HG03565 (cell line): ENCODE measurements at regions not wholly inside any gene's neighbourhood (a gene's known extent, or its start where the extent isn't known, plus 50 kb on each side); places are given as distances from the start of the nearest gene placed in this dataset.

Experiments
- ATAC-seq: cut with Tn5 transposase; IDR thresholded peaks from one replicate; pipeline ENCODE4 v1.9.1; 2021; ENCODE audit warnings: mild to moderate bottlenecking, moderate library complexity; ENCODE audit not compliant: unreplicated experiment

DNA sequence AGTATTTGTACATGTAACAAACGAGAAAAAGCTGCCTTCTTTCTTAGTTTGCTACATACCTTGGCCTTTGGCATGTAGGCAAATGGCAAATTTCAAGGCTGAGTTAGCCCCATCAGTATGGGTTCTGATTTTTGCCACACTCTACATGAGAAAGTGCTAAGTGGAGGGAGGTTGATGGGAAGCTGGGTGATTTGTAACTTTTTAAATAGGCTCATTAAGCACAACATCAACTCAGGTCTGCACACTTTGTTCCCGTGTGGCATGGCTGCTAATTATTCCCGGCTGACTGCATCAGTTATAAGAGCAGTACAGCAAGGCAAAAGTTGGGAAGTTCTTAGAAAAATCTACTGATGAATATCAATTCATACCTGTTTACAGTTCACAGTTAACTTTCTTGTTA, 172.8 kb upstream of the MAP3K7 start:
- ATAC-seq = no peak

DNA sequence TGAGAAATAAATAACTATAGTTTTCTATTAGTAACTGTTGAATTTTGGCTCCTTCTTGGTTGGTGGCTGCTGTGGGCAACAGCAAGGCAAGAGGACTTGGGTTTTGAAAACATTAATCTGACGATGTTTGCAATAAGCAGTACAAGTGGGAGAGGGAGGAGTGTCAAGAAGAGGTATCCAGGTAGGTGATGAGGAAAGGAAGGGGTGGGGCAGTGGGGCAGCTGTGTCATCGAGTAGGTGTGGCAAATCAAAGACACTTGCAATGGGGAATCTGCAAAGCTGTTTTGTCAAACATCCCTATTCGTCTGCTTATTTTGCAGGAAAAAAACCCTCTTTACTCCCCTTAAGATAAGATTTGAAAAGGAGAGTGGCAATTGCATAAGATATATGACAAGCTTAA, 171.9 kb upstream of the MAP3K7 start:
- ATAC-seq = no peak

DNA sequence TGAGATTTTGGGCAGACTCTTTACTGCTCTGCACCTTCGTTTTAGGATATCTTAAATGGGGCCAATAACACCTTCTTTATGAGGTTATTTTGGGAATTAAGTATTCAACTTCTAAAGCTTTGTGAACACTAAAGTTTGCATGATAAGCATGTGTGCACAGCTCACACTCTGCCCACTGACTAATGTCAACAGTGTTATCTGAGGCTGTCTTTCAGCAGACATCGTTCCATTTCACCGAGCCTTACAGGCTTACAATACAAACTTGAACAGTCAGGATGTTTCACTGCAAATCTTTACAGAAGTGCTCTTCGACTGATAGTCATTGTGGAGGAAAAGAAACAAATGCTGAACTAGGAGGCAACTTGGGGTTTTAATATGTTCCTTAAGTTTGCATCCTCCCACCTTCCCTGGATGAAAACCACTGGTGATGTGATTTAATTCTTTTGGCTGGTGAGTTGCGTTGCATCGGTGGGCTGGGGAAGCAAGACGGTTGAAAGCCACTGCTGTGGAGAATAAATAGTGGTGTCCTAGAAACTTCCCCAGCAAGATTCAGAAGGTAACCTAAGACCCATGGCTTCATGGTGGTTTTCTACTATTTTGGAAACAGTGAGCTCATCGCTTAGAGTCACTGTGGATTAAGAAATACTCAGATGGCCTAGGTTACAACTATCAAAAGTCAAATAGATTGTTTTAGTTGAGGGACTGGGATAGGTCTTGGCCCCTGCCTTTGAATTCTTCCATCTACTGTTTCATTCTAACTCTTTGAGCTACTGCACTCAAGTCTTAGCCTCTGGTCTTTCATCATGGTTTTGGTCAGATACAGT, 167.2 kb upstream of the MAP3K7 start:
- no peak for ATAC-seq

DNA sequence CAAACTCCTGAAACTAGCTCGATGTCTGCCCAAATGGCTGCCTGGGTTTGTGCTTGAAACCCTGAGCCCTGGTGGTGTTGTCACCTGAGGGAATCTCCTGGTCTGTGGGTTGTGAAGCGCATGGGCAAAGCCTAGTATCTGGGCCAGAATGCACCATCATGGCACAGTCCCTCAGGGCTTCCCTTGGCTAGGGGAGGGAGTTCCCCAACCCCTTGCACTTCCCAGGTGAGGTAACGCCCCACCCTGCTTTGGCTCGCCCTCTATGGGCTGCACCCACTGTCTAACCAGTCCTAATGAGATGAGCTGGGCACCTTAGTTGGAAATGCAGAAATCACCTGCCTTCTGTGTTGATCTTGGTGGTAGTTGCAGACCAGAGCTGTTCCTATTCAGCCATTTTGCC, 152.9 kb upstream of the MAP3K7 start:
- ATAC-seq = no peak

- ATAC-seq = no peak
Observed at GRCh38 chr6:90739339-90739738, 152.5 kb upstream of the MAP3K7 start.

GRCh38 chr6:90730151-90730673, 143.3 kb upstream of the MAP3K7 start:
- ATAC-seq = peak; percentile 68

- ATAC-seq = no peak
Observed at GRCh38 chr6:90729057-90729456, 142.2 kb upstream of the MAP3K7 start.

GRCh38 chr6:90722648-90723047, 135.8 kb upstream of the MAP3K7 start:
- no peak for ATAC-seq

GRCh38 chr6:90720404-90720803, 133.5 kb upstream of the MAP3K7 start:
- no peak for ATAC-seq

DNA sequence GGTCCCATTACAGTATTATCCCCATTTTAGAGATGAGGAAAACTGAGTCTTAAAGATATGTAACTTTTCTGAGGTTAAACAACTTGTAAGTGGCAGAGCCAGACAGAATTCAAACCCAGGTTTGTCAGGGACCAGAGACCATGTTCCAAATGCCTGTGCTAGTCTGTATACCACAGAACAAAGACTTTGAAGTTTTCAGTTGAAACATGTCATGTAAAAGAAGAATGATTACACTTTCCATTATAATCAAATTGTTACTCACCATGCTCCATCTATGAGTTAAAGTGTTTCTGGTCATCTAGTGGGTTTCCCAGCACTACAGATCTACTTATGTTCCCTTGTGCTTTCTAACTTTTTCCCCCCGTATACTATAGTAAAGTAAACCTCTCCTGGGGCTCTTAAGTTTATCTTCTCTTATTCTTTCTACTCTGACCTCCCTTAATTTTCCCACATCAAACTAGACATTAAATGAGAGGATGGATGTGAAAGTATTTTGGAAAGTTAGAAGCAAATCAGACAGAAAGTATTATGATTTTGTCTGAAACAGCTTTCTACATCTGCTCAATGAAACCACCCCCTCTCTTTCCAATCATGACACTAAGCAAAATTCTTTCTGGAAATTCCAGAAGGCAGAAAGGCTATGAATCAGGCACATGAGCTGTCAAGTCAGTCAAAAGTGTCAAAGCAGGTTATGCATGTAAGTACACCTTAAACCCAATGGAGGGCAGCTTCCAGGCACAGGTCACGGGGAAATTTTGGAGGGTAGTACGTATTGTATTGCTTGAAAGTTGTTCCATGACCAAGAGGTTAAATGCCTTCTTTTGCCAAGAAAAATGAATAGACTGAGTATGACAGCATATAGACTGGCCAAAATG, 132.7 kb upstream of the MAP3K7 start:
- no peak for ATAC-seq

DNA sequence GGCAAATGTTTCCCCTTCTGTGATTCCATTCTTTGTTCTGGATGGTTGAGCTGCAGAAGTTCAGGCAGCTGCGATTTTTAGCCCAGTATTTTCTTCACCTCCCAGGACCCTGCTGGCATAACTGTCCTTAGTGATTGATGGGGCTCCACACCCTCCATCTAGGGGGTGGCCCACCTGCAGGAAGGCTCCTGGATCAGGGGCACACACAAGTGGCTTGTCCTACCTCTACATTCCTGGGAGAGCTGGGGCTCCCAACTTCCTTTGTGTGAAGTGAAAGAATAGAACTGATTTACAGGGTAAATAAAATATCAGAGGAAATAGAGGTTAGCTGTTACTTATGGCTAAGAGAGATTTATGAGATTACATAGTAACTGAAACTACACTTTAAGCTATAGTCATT, 129.5 kb upstream of the MAP3K7 start:
- no peak for ATAC-seq

DNA sequence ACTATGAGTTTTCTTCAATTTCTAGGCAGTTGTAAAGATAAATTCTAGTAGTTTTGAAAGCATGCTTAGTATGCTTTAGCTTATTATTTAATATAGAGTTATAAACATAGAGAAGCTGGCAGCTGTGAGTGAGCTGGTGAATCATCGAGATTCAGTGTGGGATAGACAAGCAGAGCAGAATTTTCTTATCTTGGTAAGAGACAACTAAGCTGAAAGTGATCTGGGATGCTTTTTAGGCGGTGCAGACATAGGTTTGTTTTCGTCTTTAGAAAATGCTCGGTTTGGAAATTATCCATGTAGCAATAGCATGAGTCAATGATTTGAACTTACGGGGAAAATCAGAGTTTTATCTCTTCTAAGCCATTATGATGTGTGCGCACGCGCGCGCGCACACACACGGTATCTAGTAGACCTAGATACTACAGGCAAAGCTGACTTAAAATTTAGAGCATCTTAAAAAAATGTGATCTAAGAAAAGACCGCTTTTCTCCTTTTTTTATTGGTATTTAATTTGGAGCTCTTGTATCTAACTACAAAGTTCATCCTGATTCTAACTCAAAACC, 128.3 kb upstream of the MAP3K7 start:
- no peak for ATAC-seq

- ATAC-seq = no peak
Observed at GRCh38 chr6:90714319-90714718, 127.4 kb upstream of the MAP3K7 start.

- no peak for ATAC-seq
Observed at GRCh38 chr6:90712114-90712513, 125.2 kb upstream of the MAP3K7 start.

DNA sequence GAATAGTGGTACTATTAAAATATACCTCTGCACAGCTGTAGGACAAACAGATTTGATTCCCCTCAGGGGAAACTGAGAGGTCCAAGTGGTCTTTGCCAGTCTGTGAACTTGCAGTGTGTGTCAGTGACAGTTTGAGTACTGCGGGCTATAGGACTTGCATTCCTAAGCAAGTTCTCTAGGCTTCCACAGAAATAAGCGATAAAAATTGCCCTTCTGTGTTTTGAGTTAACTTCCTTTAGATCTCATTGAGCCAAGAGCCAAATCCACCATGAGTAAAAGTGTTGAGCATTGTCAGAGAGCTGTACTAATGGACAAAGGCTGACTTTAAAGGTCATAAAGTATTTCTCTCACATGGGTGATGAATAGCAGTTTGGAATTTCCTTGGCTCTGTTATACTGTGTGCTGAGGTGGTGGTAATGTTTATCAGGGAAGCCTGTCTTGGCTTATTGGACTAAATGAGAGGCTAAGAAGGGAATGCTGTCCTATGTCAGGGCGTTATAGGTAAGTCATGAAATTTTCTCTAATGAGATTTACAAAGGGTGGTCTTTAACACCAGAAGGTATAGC, 122.6 kb upstream of the MAP3K7 start:
- no peak for ATAC-seq

DNA sequence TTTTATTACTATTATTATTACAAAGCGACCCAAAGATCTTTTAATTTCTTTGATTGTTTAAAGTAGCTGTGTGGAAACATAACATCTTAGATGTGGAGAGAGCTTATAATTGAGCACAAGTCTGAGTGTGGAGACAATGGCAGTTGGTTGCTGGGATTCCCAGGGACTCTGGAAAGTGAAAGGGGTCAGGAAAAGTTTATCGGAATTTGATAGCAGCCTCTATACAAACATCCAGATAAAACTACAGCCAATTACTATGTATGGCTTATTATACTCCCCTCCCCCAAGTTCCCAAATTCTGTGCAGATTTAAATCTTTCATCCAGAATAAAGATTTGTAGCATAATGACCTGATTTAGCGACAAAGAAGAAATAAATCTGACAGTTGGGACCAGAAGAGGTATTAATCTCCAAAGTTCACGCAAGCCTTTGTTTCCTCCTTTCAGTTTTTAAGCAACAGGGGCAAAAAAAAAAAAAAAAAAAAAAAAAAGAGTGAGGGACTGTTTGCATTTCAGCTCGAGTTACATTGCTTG, 121.4 kb upstream of the MAP3K7 start:
- ATAC-seq = no peak

- no peak for ATAC-seq
Observed at GRCh38 chr6:90707246-90707645, 120.4 kb upstream of the MAP3K7 start.

- no peak for ATAC-seq
Observed at GRCh38 chr6:90703336-90703735, 116.5 kb upstream of the MAP3K7 start.

- ATAC-seq = no peak
Observed at GRCh38 chr6:90701926-90702325, 115.1 kb upstream of the MAP3K7 start.

DNA sequence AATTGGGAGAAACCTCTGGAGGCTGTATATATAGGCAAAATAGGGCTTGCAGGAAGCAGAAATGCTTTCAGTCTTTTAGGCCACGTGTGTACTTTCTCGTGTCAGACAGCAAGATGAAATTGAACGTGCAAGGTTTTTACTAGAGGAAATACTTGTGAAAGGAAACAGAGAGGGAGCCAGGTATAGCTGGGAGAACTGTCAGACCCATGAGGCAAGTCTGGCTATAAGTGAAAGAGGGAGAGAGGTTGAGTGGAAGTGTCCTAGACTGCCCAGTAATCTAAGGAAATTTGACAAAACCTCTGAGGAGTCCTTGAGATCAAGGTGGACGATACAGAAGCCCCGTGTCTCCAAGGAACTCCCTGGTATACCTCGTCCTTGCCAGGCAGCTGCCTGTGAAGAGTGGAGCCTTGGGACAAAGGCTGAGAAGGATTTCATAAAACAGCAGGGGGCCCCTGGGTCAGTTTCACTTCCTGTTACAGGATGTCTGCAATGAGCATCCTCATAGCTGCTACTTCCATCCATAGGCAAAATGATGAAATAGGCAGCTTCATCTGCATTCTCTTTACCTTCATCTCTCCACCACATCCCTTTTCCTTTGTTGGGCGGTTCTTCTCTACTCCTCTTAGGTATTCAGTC, 114.4 kb upstream of the MAP3K7 start:
- peak; percentile 89 for ATAC-seq
